Endothelial cell of umbilical vein (primary cell): ENCODE measurements at regions not wholly inside any gene's neighbourhood (a gene's known extent, or its start where the extent isn't known, plus 50 kb on each side); places are given as distances from the start of the nearest gene placed in this dataset.

ENCODE experiments used
- BruUV-seq: library from RNA; stranded (reverse); fragments of 400-500 nt; replicated peaks from 2 replicates; lab custom pipeline; 2021; lab: Mats Ljungman, UMichigan
- CTCF ChIA-PET: fragments of 300-600, 350-600 bp; sonication (Branson Sonifier 250); formaldehyde crosslinking; loops from one replicate; lab custom pipeline; 2021; ENCODE audit warnings: antibody characterized with exemption, inconsistent platforms; lab: Charles Lee
- POLR2A ChIA-PET: fragments of 300-600, 350-600 bp; sonication (Branson Sonifier 250); formaldehyde crosslinking; loops from one replicate; lab custom pipeline; 2021; ENCODE audit warnings: antibody characterized with exemption, inconsistent platforms; lab: Charles Lee
- DNase-seq: peaks from one replicate; pipeline ENCODE4 v3.0.0-alpha.2; 2011; ENCODE audit warnings: low read depth, low spot score
- FAIRE-seq: peaks from 2 replicates; lab custom pipeline; 2011; peaks lifted over from hg19 to GRCh38; lab: Jason Lieb, UNC
- H2AFZ ChIP-seq: 2 replicates; pipeline ENCODE4 v1.6.0; 2012; ENCODE audit warnings: low read depth, low read length, control low read depth, inconsistent platforms
- H3K27ac ChIP-seq: 2 replicates; pipeline ENCODE4 v1.5.1; 2011; ENCODE audit warnings: low read depth, mild to moderate bottlenecking, control low read depth, low read length, moderate library complexity; ENCODE audit not compliant: insufficient read depth
- H3K27me3 ChIP-seq, 2 experiments: 2 replicates each; pipeline versions ENCODE4 v1.6.0 to v1.6.1; 2011; ENCODE audit warnings: low read length in 2 of 2, mixed read lengths in 1 of 2; ENCODE audit not compliant: control insufficient read depth in 2 of 2, insufficient read depth in 2 of 2
- H3K36me3 ChIP-seq, 2 experiments: 2 replicates in 1 of 2; 3 replicates in 1 of 2; pipeline ENCODE4 v1.5.1; 2011; ENCODE audit warnings: low read length in 2 of 2, mild to moderate bottlenecking in 1 of 2, moderate library complexity in 1 of 2; ENCODE audit not compliant: control insufficient read depth in 2 of 2, insufficient read depth in 2 of 2; ENCODE audit errors: extremely low read depth in 1 of 2
- H3K4me1 ChIP-seq: 3 replicates; pipeline ENCODE4 v1.5.1; 2011; ENCODE audit warnings: mild to moderate bottlenecking, low read length; ENCODE audit not compliant: control insufficient read depth, insufficient read depth; ENCODE audit errors: extremely low read depth
- H3K4me2 ChIP-seq: 2 replicates; pipeline ENCODE4 v1.6.1; 2011; ENCODE audit warnings: low read length, control low read depth, mixed read lengths; ENCODE audit not compliant: insufficient read depth
- H3K4me3 ChIP-seq, 3 experiments: fragments of 200-600 bp in 1 of 3; sonication (generic), shearing (Covaris generic) in 1 of 3; replicated peaks in 1 of 3; 2 replicates each; pipeline ENCODE4 v1.5.1; 2011 to 2016; ENCODE audit warnings: control low read depth in 3 of 3, low read length in 3 of 3, mild to moderate bottlenecking in 2 of 3, inconsistent platforms in 1 of 3, low read depth in 1 of 3, moderate library complexity in 1 of 3; ENCODE audit not compliant: insufficient read depth in 1 of 3
- H3K79me2 ChIP-seq: 2 replicates; pipeline ENCODE4 v1.6.0; 2012; ENCODE audit warnings: low read length, inconsistent platforms; ENCODE audit not compliant: control insufficient read depth, insufficient read depth
- H3K9ac ChIP-seq: replicated peaks from 2 replicates; pipeline ENCODE3; 2011; ENCODE audit warnings: low read length, control low read depth; ENCODE audit not compliant: insufficient read depth; ENCODE audit errors: extremely low read depth
- H3K9me1 ChIP-seq: replicated peaks from 3 replicates; pipeline ENCODE4 v1.6.0; 2011; ENCODE audit warnings: mild to moderate bottlenecking, low read length; ENCODE audit not compliant: control insufficient read depth, insufficient read depth; ENCODE audit errors: extremely low read depth
- H3K9me3 ChIP-seq: replicated peaks from 2 replicates; pipeline ENCODE4 v1.5.1; 2012; ENCODE audit warnings: low read length, inconsistent platforms; ENCODE audit not compliant: control insufficient read depth, insufficient read depth
- H4K20me1 ChIP-seq: replicated peaks from 2 replicates; pipeline ENCODE3; 2011; ENCODE audit warnings: mild to moderate bottlenecking, low read length; ENCODE audit not compliant: control insufficient read depth, insufficient read depth; ENCODE audit errors: extremely low read depth
- CTCF ChIP-seq, 2 donors: IDR thresholded peaks; 1 replicate in 1 of 2; 2 replicates in 1 of 2; pipeline ENCODE4 v1.5.1; 2011; ENCODE audit warnings: low read length in 2 of 2, mild to moderate bottlenecking in 2 of 2, moderate library complexity in 2 of 2, control low read depth in 1 of 2, inconsistent platforms in 1 of 2, low read depth in 1 of 2; ENCODE audit not compliant: insufficient read depth in 1 of 2; ENCODE audit errors: extremely low read depth in 1 of 2
- EZH2 ChIP-seq: IDR thresholded peaks from 2 replicates; pipeline ENCODE4 v1.6.1; 2012; ENCODE audit warnings: borderline replicate concordance, low read depth, mild to moderate bottlenecking, moderate library complexity, low read length, inconsistent platforms; ENCODE audit not compliant: severe bottlenecking
- FOS ChIP-seq: IDR thresholded peaks from 2 replicates; pipeline ENCODE4 v1.6.1; 2011; ENCODE audit warnings: mild to moderate bottlenecking, low read length, moderate library complexity, borderline replicate concordance; ENCODE audit not compliant: insufficient read depth
- GATA2 ChIP-seq: IDR thresholded peaks from 2 replicates; pipeline ENCODE4 v1.7.0; 2011; ENCODE audit warnings: low read depth, mild to moderate bottlenecking, moderate library complexity, mixed read lengths, low read length; ENCODE audit not compliant: insufficient read length, insufficient read depth
- JUN ChIP-seq: IDR thresholded peaks from 2 replicates; pipeline ENCODE4 v1.6.1; 2011; ENCODE audit warnings: borderline replicate concordance, low read depth; ENCODE audit not compliant: insufficient read length, insufficient read depth
- MAX ChIP-seq: IDR thresholded peaks from 2 replicates; pipeline ENCODE4 v1.6.1; 2011; ENCODE audit not compliant: insufficient read depth, insufficient read length
- MYC ChIP-seq: IDR thresholded peaks from one replicate; pipeline ENCODE4 v1.6.1; 2011; ENCODE audit warnings: mild to moderate bottlenecking, low read depth, low read length
- POLR2A ChIP-seq: IDR thresholded peaks from 2 replicates; pipeline ENCODE4 v1.6.1; 2012; ENCODE audit warnings: low read depth, mild to moderate bottlenecking, control low read depth, low read length
- POLR2AphosphoS5 ChIP-seq: IDR thresholded peaks from 2 replicates; pipeline ENCODE4 v1.6.1; 2012; ENCODE audit warnings: low read depth, mild to moderate bottlenecking, control low read depth, low read length, moderate library complexity; ENCODE audit not compliant: insufficient read depth
- dilution Hi-C: fragments of 300-500 bp; cut with MboI; formaldehyde crosslinking; loops from one replicate; pipeline ENCODE4 v1.15.0; 2019; ENCODE audit warnings: low sequenced_read_pairs; ENCODE audit not compliant: extremely low pct_ligation_motif_present
- intact Hi-C: fragments of 100-400 bp; cut with micrococcal nuclease; formaldehyde crosslinking; loops from one replicate; pipeline ENCODE4 v1.10.0; 2022

GRCh38 chr15:47876986-47877385 lies 159.7 kb downstream of the SEMA6D start:
- no peaks in the 10 kb centered on the region for H3K79me2 ChIP-seq
- H4K20me1 ChIP-seq = no peaks in the 10 kb centered on the region
- FAIRE-seq = peak; percentile 43
- DNase-seq = no peak
- H3K36me3 ChIP-seq = no peaks in the 10 kb centered on the region
- H3K27me3 ChIP-seq = peaks cover 2 to 5% of the 10 kb centered on the region in 2 experiments
- dilution Hi-C loops = no loop called here
- H3K4me1 ChIP-seq = no peaks in the 10 kb centered on the region
- ChIA-PET POLR2A (no interaction called here), CTCF (no interaction called here)
- no peak overlapping the region for H3K4me3 ChIP-seq
- no peak overlapping the region for H3K9ac ChIP-seq
- no peaks in the 10 kb centered on the region for H3K9me1 ChIP-seq
- no peaks in the 10 kb centered on the region for H3K9me3 ChIP-seq
- no peak for TF ChIP-seq POLR2A
- no peak for TF ChIP-seq CTCF (IDR thresholded peaks at IDR 0.05; ENCODE audit: extremely low read depth in 1 of 2, insufficient read depth in 1 of 2, low read depth in 1 of 2, low read length in 2 of 2)
- no peak for TF ChIP-seq JUN
- TF ChIP-seq GATA2 = no peak
- no peak for TF ChIP-seq FOS
- TF ChIP-seq EZH2 = no peak
- no peak for TF ChIP-seq MYC
- no peak for TF ChIP-seq POLR2AphosphoS5
- TF ChIP-seq MAX = no peak
- intact Hi-C loops = no loop called here
- H2AFZ ChIP-seq = no peak overlapping the region
- no peak overlapping the region for H3K4me2 ChIP-seq
- no peak overlapping the region for H3K27ac ChIP-seq
- no TSS peak for BruUV-seq
